Common myeloid progenitor, CD34-positive (primary cell): ENCODE measurements at regions not wholly inside any gene's neighbourhood (a gene's known extent, or its start where the extent isn't known, plus 50 kb on each side); places are given as distances from the start of the nearest gene placed in this dataset.

Experiments used
- CTCF ChIA-PET: fragments of 350-600 bp; sonication (Branson Sonifier 250); formaldehyde crosslinking; loops from one replicate; lab custom pipeline; 2021; ENCODE audit warnings: antibody characterized with exemption; lab: Charles Lee
- POLR2A ChIA-PET: fragments of 350-600 bp; sonication (Branson Sonifier 250); formaldehyde crosslinking; loops from one replicate; lab custom pipeline; 2021; ENCODE audit warnings: antibody characterized with exemption; lab: Charles Lee
- DNase-seq, 3 donors: peaks; one replicate each; pipeline versions ENCODE4 v3.0.0 to v3.0.0-alpha.2; 2013
- H3K27ac ChIP-seq, 2 experiments: 1 replicate in 1 of 2; 2 replicates in 1 of 2; pipeline ENCODE4 v1.7.0; 2013; ENCODE audit warnings: inconsistent platforms in 2 of 2, low read length in 2 of 2, mild to moderate bottlenecking in 2 of 2, low read depth in 1 of 2, moderate library complexity in 1 of 2; ENCODE audit not compliant: severe bottlenecking in 2 of 2, insufficient read depth in 1 of 2, poor library complexity in 1 of 2
- H3K27me3 ChIP-seq, 5 experiments: replicated peaks in 2 of 5; 1 replicate in 3 of 5; 2 replicates in 2 of 5; pipeline versions ENCODE4 v1.6.1 to v1.7.0; 2013; ENCODE audit warnings: low read length in 4 of 5, mild to moderate bottlenecking in 2 of 5, moderate library complexity in 2 of 5, inconsistent platforms in 1 of 5; ENCODE audit not compliant: insufficient read depth in 5 of 5, control insufficient read depth in 4 of 5
- H3K36me3 ChIP-seq, 4 experiments: 1 replicate in 2 of 4; 2 replicates in 2 of 4; pipeline versions ENCODE4 v1.6.1 to v1.7.0; 2013; ENCODE audit warnings: low read length in 3 of 4, control low read depth in 1 of 4, mild to moderate bottlenecking in 1 of 4; ENCODE audit not compliant: control insufficient read depth in 4 of 4, insufficient read depth in 4 of 4
- H3K4me1 ChIP-seq, 4 experiments: 1 replicate in 3 of 4; 2 replicates in 1 of 4; pipeline versions ENCODE4 v1.6.1 to v1.7.1; 2013; ENCODE audit warnings: low read length in 3 of 4, mild to moderate bottlenecking in 3 of 4, control low read depth in 1 of 4, inconsistent platforms in 1 of 4, moderate library complexity in 1 of 4; ENCODE audit not compliant: control insufficient read depth in 4 of 4, insufficient read depth in 4 of 4; ENCODE audit errors: control extremely low read depth in 1 of 4
- H3K4me3 ChIP-seq, 7 experiments: 1 replicate in 4 of 7; 2 replicates in 3 of 7; pipeline versions ENCODE4 v1.5.1 to v1.7.0; 2013; ENCODE audit warnings: mild to moderate bottlenecking in 7 of 7, low read length in 6 of 7, moderate library complexity in 6 of 7, inconsistent platforms in 2 of 7, low read depth in 2 of 7, control low read depth in 1 of 7; ENCODE audit not compliant: insufficient read depth in 4 of 7, control insufficient read depth in 1 of 7; ENCODE audit errors: extremely low read depth in 1 of 7
- H3K9me3 ChIP-seq, 5 experiments: 1 replicate in 4 of 5; 2 replicates in 1 of 5; pipeline versions ENCODE4 v1.6.1 to v1.7.1; 2013; ENCODE audit warnings: low read length in 4 of 5, mild to moderate bottlenecking in 2 of 5, inconsistent platforms in 1 of 5, low read depth in 1 of 5, moderate library complexity in 1 of 5; ENCODE audit not compliant: control insufficient read depth in 4 of 5, insufficient read depth in 2 of 5; ENCODE audit errors: control extremely low read depth in 1 of 5
- WGBS: methylation state at CpG from one replicate; pipeline ENCODE4 v1.1.5; 2013; ENCODE audit not compliant: insufficient coverage; 5-methylcytosine and 5-hydroxymethylcytosine counted together

- ChIA-PET CTCF (no interaction called here), POLR2A (no interaction called here)
- Histone ChIP-seq H3K27me3 (peaks cover 0 to 4% (median 0%) of the 10 kb centered on the region in 5 experiments), H3K4me1 (no peaks in the 10 kb centered on the region), H3K9me3 (no peaks in the 10 kb centered on the region), H3K36me3 (no peaks in the 10 kb centered on the region), H3K4me3 (no peak overlapping the region), H3K27ac (no peak overlapping the region)
- 100% methylated on average over 2 of the region's 5 CpGs for WGBS
- no peak for DNase-seq
Observed at GRCh38 chr2:65799141-65799854, 366.9 kb upstream of the SPRED2 start.

DNA sequence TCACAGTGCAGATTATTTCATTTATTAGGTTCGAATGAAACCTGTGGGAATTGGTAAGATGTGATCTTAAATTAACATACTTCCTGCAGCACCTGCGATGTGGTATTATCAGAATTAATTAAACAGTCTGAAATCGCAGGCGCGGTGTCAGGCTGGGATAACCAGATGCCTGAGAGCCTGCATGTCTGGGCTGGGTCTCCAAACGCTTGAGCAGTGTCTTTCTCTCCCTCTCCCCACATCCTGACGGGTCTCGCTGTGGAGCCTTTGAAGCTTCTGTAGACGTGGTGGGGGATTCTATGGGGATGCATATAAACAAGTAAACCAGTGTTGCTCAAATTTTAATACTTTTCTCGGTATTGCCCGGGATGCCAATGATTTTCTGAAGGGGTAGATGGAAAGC, 366.2 kb upstream of the SPRED2 start:
- Histone ChIP-seq H3K4me1 (no peaks in the 10 kb centered on the region), H3K4me3 (no peak overlapping the region), H3K27ac (no peak overlapping the region), H3K27me3 (peaks cover 0 to 3% (median 0%) of the 10 kb centered on the region in 5 experiments), H3K9me3 (no peaks in the 10 kb centered on the region), H3K36me3 (no peaks in the 10 kb centered on the region)
- ChIA-PET CTCF (no interaction called here), POLR2A (no interaction called here)
- no peak for DNase-seq
- WGBS: 100% methylated on average over 3 of the region's 11 CpGs

DNA sequence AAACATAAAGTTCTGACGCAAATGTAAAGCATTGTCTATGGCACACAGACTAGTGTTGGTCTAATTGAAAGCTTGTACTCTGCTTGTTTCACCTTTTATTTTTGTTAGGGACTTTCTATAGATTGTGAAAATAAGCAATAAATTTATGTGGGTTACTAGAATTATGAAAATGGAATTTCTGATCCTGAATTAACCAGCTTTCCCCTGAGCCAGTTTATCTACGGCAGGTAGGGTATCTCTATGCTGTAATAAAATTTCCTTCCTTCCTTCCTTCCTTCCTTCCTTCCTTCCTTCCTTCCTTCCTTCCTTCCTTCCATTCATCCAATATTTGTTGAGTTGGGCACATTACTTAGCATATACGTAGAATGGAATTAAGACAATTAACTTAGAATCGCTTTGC, 362.6 kb upstream of the SPRED2 start:
- WGBS: 100% methylated on average over 1 of the region's 4 CpGs
- Histone ChIP-seq H3K4me3 (no peak overlapping the region), H3K27ac (no peak overlapping the region), H3K4me1 (no peaks in the 10 kb centered on the region), H3K27me3 (peaks cover 0 to 4% (median 0%) of the 10 kb centered on the region in 5 experiments), H3K9me3 (no peaks in the 10 kb centered on the region), H3K36me3 (no peaks in the 10 kb centered on the region)
- DNase-seq: no peak
- POLR2A ChIA-PET: no interaction called here
- CTCF ChIA-PET: no interaction called here

DNA sequence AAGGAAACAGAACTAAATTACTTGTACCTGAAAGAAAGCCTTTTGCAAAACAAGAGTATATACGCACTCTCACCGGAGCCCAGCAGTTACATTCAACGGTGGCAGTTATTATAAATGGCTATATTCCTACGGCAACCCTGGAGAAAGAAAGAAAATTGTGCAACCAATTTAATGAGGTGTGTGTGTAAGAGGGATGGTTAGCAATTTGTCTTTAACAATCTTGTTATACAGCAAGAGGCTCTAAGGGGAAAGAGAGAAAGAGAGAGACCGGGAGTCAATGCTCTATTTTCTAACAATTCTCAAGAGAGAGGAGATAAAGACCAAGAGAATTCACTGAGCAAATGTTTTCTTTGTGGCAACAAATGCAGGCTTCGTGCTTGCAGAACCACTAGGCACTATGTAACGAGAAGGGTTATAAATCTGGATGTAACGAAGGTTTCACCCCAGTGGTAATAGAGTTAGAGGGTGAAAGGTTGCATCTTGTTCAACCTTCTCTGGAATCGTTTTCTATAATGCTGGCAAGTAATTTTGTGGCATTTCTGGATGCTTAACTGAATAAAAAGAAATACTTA, 359.1 kb upstream of the SPRED2 start:
- ChIA-PET CTCF (no interaction called here), POLR2A (no interaction called here)

DNA sequence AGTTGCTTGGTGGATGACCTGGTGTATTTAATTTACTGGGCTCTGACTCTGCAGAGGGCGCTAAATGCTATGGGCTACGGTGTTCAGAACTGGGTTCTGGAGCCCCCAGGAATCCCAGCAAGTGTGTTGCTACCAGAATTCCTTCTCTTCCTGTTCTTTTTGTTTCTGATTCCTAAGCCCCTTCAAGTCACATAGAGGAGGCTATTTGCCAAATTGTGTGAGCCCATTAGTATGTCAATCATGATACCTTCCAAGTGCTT, 358.2 kb upstream of the SPRED2 start:
- peaks cover 0 to 1% (median 0%) of the 10 kb centered on the region in 5 experiments for H3K9me3 ChIP-seq
- no peak for DNase-seq
- no peaks in the 10 kb centered on the region for H3K4me1 ChIP-seq
- 90% methylated on average over 2 of the region's 2 CpGs for whole genome bisulfite sequencing
- no peak overlapping the region for H3K27ac ChIP-seq
- POLR2A ChIA-PET: no interaction called here
- peaks cover 0 to 4% (median 0%) of the 10 kb centered on the region in 5 experiments for H3K27me3 ChIP-seq
- no peak overlapping the region for H3K4me3 ChIP-seq
- H3K36me3 ChIP-seq: no peaks in the 10 kb centered on the region
- CTCF ChIA-PET: no interaction called here

More for the DNA sequence above, 359.1 kb upstream of the SPRED2 start:
- Histone ChIP-seq H3K27me3 (peaks cover 0 to 4% (median 0%) of the 10 kb centered on the region in 5 experiments), H3K36me3 (no peaks in the 10 kb centered on the region), H3K9me3 (peaks cover 0 to 1% (median 0%) of the 10 kb centered on the region in 5 experiments), H3K4me1 (no peaks in the 10 kb centered on the region), H3K27ac (no peak overlapping the region), H3K4me3 (no peak overlapping the region)
- WGBS: 86% methylated on average over 7 of the region's 9 CpGs
- no peak for DNase-seq

- peaks cover 0 to 6% (median 0%) of the 10 kb centered on the region in 5 experiments for H3K27me3 ChIP-seq
- H3K9me3 ChIP-seq: peaks cover 0 to 1% (median 0%) of the 10 kb centered on the region in 5 experiments
- ChIA-PET CTCF (no interaction called here), POLR2A (no interaction called here)
- WGBS: 99% methylated on average over 22 of the region's 30 CpGs
- no peak overlapping the region for H3K27ac ChIP-seq
- H3K4me3 ChIP-seq: no peak overlapping the region
- DNase-seq: no peak
- H3K4me1 ChIP-seq: no peaks in the 10 kb centered on the region
- H3K36me3 ChIP-seq: no peaks in the 10 kb centered on the region
Observed at GRCh38 chr2:65789923-65790675, 357.7 kb upstream of the SPRED2 start.

DNA sequence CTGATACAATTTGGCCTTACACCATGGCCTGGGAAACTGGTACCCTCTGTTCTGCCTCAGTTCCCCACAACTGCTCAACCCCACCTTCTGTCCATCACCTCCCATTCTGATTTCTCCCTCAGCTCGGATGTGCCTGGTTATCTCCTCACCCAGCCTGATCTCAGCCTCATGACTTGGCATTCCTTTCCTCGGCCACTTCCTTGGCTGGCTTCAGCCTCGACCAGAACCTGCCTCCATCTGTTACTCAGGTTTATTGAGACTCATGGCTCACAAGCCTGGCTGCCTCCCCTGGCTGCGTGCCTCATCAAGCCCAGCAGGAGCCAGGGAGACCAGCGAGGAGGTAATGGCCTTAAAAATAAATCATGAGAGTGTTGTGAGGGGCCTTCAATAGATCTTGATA, 356.2 kb upstream of the SPRED2 start:
- Histone ChIP-seq H3K4me3 (no peak overlapping the region), H3K4me1 (no peaks in the 10 kb centered on the region), H3K9me3 (peaks cover 0 to 1% (median 0%) of the 10 kb centered on the region in 5 experiments), H3K27ac (no peak overlapping the region), H3K27me3 (peaks cover 0 to 5% (median 0%) of the 10 kb centered on the region in 5 experiments), H3K36me3 (no peaks in the 10 kb centered on the region)
- DNase-seq: no peak
- POLR2A ChIA-PET: no interaction called here
- CTCF ChIA-PET: no interaction called here
- 82% methylated on average over 5 of the region's 5 CpGs for WGBS
